GM08714 (cell line): ENCODE measurements at regions not wholly inside any gene's neighbourhood (a gene's known extent, or its start where the extent isn't known, plus 50 kb on each side); places are given as distances from the start of the nearest gene placed in this dataset.

Experiments used
- H3K4me3 ChIP-seq: fragments of 200-500 bp; sonication (Bioruptor generic); 2 replicates; pipeline ENCODE4 v1.5.1; 2014; ENCODE audit warnings: mild to moderate bottlenecking, low read length, inconsistent platforms
- ZNF274 ChIP-seq: IDR thresholded peaks from 2 replicates; pipeline ENCODE4 v1.6.1; 2012; ENCODE audit warnings: mild to moderate bottlenecking, low read depth, low read length

DNA sequence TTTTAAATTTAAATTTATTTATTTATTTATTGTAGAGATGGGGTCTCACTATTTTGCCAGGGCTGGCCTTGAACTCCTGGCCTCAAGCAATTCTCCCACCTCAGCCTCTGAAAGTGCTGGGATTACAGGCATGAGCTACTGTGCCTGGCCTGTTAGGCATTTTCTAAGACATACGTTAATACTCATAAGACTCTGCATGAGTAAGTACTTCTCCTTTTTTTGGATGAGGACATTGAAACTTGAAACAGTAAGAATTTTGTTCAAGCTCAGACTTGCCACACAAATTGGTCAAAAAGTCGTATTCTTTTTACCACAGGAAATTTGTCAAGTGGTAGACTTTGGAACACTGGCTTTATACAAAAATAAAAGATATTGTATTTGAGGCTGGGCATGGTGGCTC lies 187.4 kb upstream of the RASSF8 start:
- TF ChIP-seq ZNF274, result no peak
- no peak overlapping the region for H3K4me3 ChIP-seq

DNA sequence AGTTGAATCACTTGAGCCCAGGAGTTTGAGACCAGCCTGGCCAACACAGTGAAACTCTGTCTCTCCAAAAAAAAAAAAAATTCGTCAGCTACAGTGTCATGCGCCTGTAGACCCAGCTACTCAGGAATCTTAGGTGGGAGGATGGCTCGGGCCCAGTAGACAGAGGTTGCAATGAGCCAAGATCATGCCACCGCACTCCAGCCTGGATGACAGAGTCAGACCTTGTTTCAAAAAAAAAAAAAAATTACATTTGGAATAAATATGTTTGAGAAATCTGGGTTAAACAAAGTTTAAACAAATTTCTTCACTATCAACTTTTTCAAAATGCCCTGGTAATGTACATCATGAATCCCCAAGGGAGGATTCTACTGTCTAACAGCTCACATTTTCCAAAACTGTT lies 187.0 kb upstream of the RASSF8 start:
- TF ChIP-seq ZNF274, result no peak
- no peak overlapping the region for H3K4me3 ChIP-seq

- H3K4me3 ChIP-seq, result no peak overlapping the region
- TF ChIP-seq ZNF274, result no peak
These were observed 182.5 kb upstream of the RASSF8 start for GRCh38 chr12:25775968-25776367.

DNA sequence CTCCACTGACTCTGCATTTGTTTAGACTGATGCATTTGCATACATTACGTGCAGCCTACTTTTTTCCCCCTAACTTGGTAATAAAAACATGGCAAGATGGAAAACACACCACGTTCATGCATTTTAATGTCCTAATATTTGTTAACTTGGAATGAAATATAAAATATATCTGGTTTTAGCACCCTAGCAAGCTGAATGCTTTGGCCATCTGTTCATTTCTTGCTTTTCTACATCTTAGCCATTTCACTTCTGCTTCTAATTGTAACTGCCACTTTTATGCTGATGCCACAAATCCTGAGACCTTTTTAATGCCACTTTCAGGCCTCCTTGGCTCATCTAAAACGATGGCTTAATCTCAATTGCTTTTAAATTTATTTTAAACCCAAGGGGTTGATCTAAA lies 177.7 kb upstream of the RASSF8 start:
- no peak for TF ChIP-seq ZNF274
- no peak overlapping the region for H3K4me3 ChIP-seq

- TF ChIP-seq ZNF274, result no peak
These were observed 177.2 kb upstream of the RASSF8 start for GRCh38 chr12:25781232-25781631.

DNA sequence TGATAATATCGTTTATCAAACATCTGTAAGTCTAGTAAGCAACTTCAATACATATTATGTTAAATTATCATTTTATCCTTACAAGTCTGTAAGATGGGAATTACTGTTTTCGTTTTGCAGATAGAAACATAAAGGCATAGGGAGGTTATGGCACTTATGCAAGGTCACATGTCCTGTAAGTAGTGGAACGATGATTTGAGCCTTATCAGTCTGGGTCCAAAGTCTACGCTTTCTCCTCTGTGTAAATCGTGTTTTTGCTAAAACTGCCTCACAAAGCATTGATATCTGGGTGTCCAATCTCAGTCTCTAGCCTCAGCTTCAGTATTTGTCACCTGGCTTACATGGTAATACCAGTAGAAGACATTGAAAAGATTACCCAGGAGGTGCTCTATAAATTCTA lies 174.9 kb upstream of the RASSF8 start:
- H3K4me3 ChIP-seq, result no peak overlapping the region

More at GRCh38 chr12:25781232-25781631, 177.2 kb upstream of the RASSF8 start:
- H3K4me3 ChIP-seq, result no peak overlapping the region

GRCh38 chr12:25784669-25785068 lies 173.8 kb upstream of the RASSF8 start:
- no peak overlapping the region for H3K4me3 ChIP-seq
- no peak for TF ChIP-seq ZNF274

More for the DNA sequence above, 174.9 kb upstream of the RASSF8 start:
- no peak for TF ChIP-seq ZNF274

DNA sequence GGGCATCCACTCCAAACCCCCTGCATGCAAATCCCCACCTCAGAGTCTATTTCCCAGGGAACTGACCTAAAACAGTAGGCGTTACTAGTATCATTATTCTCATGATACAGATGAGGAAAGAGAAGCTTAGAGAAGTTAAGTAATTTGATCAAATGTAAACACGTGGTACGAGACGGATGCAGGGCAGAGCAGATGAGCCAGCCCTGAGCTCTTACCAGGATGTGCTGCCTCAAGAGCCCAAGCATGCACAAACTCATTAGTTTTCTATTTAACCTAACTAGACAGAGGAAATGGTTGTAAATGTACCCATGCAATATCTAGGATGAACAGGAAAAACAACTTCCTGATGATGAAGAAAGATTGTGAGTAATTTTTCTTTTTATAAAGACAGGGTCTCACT lies 173.3 kb upstream of the RASSF8 start:
- no peak for TF ChIP-seq ZNF274
- H3K4me3 ChIP-seq, result no peak overlapping the region

DNA sequence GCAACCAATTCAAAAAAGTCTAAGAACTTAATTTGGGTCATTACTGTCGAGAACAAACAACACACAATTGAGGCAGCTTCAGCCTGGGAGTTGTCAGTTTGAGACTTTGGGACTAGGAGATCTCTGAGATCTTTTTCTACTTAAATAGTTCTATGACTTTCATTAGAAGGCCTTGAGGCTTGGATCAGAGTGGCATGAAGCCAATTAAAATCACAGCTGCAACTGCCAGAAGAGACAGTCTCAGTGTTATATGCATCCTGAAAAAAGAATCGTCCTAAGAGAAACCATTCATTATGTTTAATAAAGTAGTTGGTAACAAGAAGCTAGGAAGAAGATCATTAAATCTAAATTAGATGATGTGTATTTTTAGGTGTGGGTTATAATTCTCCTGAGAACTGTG lies 170.8 kb upstream of the RASSF8 start:
- no peak overlapping the region for H3K4me3 ChIP-seq
- no peak for TF ChIP-seq ZNF274

- no peak for TF ChIP-seq ZNF274
- no peak overlapping the region for H3K4me3 ChIP-seq
These were observed 169.6 kb upstream of the RASSF8 start for GRCh38 chr12:25788707-25789442.

DNA sequence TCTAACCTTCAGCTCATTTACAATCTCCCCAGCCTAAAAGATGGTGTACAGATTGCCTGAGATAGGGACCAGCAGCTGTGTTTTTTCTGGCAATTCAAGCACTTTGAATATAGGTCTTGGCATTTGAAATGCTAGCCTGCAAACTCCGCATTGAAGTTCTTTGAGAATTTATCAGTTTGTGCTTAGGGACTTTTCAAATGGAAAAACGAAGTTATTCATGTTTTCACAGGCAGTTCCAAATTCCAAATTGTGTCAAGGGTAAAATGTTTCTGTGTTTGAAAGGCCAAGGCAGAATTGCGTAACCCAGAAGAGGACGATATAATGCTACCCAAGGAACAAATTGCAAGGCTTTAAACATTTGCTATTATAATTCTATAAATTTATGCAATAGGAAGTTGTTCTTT lies 168.9 kb upstream of the RASSF8 start:
- no peak for TF ChIP-seq ZNF274
- H3K4me3 ChIP-seq, result no peak overlapping the region

DNA sequence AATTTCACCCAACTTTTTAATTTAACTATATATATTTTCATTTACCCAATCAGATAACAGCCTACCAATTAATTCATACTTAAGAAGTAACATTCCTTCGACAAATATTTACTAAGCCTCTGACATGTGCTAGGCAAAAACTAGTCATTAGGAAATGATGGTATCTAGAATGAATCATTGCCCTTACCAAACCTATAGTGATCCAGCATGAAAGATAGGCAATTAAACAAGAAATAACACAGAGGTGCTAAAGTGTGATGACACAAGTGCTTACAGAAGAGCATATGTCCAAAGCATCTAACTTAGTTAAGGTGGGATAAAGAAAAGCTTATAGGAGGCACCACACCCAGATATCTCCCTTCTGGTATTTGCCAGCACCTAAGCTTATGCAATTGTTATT lies 166.5 kb upstream of the RASSF8 start:
- no peak for TF ChIP-seq ZNF274
- no peak overlapping the region for H3K4me3 ChIP-seq

DNA sequence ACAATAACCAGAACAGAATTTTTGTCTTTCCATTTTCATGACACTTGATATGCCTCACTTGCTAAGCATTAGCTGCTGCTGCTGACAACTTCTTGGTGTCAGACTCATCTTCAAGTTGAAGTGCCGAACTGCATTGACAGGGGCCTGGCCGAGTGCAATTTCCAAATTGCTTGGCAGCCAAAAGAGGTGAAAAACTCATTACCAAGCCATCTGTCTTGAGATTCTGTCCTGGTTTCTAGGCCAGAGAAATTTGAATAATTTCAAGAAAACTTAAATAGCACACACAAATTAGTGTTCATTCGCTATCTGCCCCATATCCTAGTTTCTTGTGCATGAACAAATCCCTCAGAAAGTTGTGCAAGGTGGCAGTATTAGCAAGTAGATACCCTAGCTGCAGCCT lies 165.3 kb upstream of the RASSF8 start:
- no peak overlapping the region for H3K4me3 ChIP-seq
- TF ChIP-seq ZNF274, result no peak

- no peak for TF ChIP-seq ZNF274
- H3K4me3 ChIP-seq, result no peak overlapping the region
These were observed 163.9 kb upstream of the RASSF8 start for GRCh38 chr12:25794571-25794970.

- no peak for TF ChIP-seq ZNF274
These were observed 161.9 kb upstream of the RASSF8 start for GRCh38 chr12:25796523-25797000.

DNA sequence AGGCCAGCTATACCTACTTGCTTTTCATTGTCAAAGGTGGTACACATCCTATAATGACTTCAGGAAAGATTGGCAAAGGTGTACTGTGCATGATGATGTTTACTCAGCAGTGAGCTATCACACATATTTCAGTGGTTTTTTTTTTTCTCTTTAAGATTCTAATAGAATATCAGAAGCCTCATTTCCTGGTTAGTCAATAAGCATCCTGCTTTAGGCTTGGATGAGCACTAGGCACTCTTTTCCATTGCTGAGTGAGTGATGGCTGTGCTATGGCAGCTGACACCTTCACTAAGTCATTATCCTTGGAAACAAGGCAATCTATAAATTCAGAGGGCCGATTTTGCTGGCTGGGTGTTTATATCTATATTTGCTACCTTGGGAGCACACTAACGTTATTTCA lies 161.1 kb upstream of the RASSF8 start:
- TF ChIP-seq ZNF274, result no peak
- H3K4me3 ChIP-seq, result no peak overlapping the region

More at GRCh38 chr12:25796523-25797000, 161.9 kb upstream of the RASSF8 start:
- H3K4me3 ChIP-seq, result no peak overlapping the region
